ENCODE measurements at regions not wholly inside any gene's neighbourhood (a gene's known extent, or its start where the extent isn't known, plus 50 kb on each side); places are given as distances from the start of the nearest gene placed in this dataset.

GRCh38 chr10:33722067-33722466, 387.6 kb upstream of the NRP1 start:
- TF ChIP-seq TAF1 (IDR thresholded peaks at IDR 0.05; ENCODE audit: low read depth, low read length) (no peak), POLR2A (IDR thresholded peaks at IDR 0.05; ENCODE audit: low read depth, low read length) (no peak), SPI1 (IDR thresholded peaks at IDR 0.05; ENCODE audit: low read depth, low read length) (no peak), PAX5 (IDR thresholded peaks at IDR 0.05; ENCODE audit: insufficient read depth, low read length, severe bottlenecking) (no peak), POLR2AphosphoS5 (IDR thresholded peaks at IDR 0.05; ENCODE audit: low read depth, low read length) (no peak), POU2F2 (IDR thresholded peaks at IDR 0.05; ENCODE audit: low read depth, low read length) (no peak)

Measured in GM12891 (cell line).